Neural cell (in vitro differentiated cells): ENCODE measurements at regions not wholly inside any gene's neighbourhood (a gene's known extent, or its start where the extent isn't known, plus 50 kb on each side); places are given as distances from the start of the nearest gene placed in this dataset.

Source experiments
- EZH2 ChIP-seq: fragments of 200-600, 300-800 bp; shearing (Covaris generic), sonication (generic); IDR thresholded peaks from 2 replicates; pipeline ENCODE4 v1.6.1; 2014; ENCODE audit warnings: antibody characterized with exemption, low read length, borderline replicate concordance, mild to moderate bottlenecking; ENCODE audit not compliant: insufficient read depth, poor library complexity, severe bottlenecking
- RAD21 ChIP-seq: fragments of 450-650 bp; conservative IDR thresholded peaks from 2 replicates; pipeline ENCODE4 v1.6.1; 2014; ENCODE audit warnings: antibody characterized with exemption, mild to moderate bottlenecking, moderate library complexity
- TAF1 ChIP-seq: IDR thresholded peaks from 2 replicates; pipeline ENCODE4 v1.6.1; 2012; ENCODE audit warnings: low read depth
- TF ChIP-seq, protein P1 (sequence below): fragments of 450-650 bp; IDR thresholded peaks from 2 replicates; pipeline ENCODE4 v1.5.1; 2014; ENCODE audit warnings: antibody characterized with exemption, mild to moderate bottlenecking, moderate library complexity; ENCODE audit not compliant: poor library complexity, severe bottlenecking
- TF ChIP-seq, protein P2 (sequence below): IDR thresholded peaks from 2 replicates; pipeline ENCODE4 v1.6.1; 2012; ENCODE audit warnings: borderline replicate concordance

DNA sequence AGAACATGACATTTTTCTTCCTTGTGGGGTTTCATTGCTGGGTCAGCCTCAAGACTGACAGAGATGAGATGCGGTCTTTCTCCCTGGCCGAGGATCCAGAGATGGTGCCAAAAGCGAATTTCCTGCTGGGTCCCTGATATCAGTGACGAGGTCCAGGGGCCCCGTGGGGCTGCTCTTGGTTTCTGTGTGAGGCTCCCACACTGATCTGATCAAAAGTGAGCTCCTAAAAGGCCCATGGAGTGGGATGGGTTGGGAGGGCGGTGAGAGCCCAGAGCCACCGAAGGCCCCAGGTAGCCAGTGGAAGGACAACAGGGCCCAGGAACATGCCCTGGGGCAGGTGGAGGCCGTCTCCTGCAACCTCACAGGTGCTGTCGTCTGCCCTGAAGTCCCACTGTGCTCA is 208.4 kb upstream of the CDH4 start:
- TF ChIP-seq RAD21: no peak
- TF ChIP-seq, protein P1, sequence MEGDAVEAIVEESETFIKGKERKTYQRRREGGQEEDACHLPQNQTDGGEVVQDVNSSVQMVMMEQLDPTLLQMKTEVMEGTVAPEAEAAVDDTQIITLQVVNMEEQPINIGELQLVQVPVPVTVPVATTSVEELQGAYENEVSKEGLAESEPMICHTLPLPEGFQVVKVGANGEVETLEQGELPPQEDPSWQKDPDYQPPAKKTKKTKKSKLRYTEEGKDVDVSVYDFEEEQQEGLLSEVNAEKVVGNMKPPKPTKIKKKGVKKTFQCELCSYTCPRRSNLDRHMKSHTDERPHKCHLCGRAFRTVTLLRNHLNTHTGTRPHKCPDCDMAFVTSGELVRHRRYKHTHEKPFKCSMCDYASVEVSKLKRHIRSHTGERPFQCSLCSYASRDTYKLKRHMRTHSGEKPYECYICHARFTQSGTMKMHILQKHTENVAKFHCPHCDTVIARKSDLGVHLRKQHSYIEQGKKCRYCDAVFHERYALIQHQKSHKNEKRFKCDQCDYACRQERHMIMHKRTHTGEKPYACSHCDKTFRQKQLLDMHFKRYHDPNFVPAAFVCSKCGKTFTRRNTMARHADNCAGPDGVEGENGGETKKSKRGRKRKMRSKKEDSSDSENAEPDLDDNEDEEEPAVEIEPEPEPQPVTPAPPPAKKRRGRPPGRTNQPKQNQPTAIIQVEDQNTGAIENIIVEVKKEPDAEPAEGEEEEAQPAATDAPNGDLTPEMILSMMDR: no peak
- TF ChIP-seq EZH2: no peak
- TF ChIP-seq, protein P2, sequence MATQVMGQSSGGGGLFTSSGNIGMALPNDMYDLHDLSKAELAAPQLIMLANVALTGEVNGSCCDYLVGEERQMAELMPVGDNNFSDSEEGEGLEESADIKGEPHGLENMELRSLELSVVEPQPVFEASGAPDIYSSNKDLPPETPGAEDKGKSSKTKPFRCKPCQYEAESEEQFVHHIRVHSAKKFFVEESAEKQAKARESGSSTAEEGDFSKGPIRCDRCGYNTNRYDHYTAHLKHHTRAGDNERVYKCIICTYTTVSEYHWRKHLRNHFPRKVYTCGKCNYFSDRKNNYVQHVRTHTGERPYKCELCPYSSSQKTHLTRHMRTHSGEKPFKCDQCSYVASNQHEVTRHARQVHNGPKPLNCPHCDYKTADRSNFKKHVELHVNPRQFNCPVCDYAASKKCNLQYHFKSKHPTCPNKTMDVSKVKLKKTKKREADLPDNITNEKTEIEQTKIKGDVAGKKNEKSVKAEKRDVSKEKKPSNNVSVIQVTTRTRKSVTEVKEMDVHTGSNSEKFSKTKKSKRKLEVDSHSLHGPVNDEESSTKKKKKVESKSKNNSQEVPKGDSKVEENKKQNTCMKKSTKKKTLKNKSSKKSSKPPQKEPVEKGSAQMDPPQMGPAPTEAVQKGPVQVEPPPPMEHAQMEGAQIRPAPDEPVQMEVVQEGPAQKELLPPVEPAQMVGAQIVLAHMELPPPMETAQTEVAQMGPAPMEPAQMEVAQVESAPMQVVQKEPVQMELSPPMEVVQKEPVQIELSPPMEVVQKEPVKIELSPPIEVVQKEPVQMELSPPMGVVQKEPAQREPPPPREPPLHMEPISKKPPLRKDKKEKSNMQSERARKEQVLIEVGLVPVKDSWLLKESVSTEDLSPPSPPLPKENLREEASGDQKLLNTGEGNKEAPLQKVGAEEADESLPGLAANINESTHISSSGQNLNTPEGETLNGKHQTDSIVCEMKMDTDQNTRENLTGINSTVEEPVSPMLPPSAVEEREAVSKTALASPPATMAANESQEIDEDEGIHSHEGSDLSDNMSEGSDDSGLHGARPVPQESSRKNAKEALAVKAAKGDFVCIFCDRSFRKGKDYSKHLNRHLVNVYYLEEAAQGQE: no peak
- TF ChIP-seq TAF1: no peak
